Calu3 (cell line): ENCODE measurements at regions not wholly inside any gene's neighbourhood (a gene's known extent, or its start where the extent isn't known, plus 50 kb on each side); places are given as distances from the start of the nearest gene placed in this dataset.

Experiments used
- BruUV-seq: library from RNA; stranded (reverse); fragments of 400-500 nt; replicated peaks from 2 replicates; lab custom pipeline; 2021; lab: Mats Ljungman, UMichigan
- CTCF ChIA-PET: fragments of 300-600 bp; sonication (Branson Sonifier 250); formaldehyde crosslinking; loops from one replicate; lab custom pipeline; 2022; ENCODE audit warnings: antibody characterized with exemption; lab: Charles Lee
- DNase-seq: peaks from one replicate; pipeline ENCODE4 v3.0.0; 2022
- H3K27ac Mint-ChIP-seq: one replicate; pipeline ENCODE4 v1.8.0; 2022; ENCODE audit warnings: mixed read lengths; ENCODE audit not compliant: unreplicated experiment
- H3K27me3 Mint-ChIP-seq: one replicate; pipeline ENCODE4 v1.8.0; 2022; ENCODE audit warnings: mixed read lengths; ENCODE audit not compliant: unreplicated experiment
- H3K36me3 Mint-ChIP-seq: one replicate; pipeline ENCODE4 v1.8.0; 2022; ENCODE audit warnings: mild to moderate bottlenecking, moderate library complexity, mixed read lengths; ENCODE audit not compliant: insufficient read depth, unreplicated experiment
- H3K4me1 Mint-ChIP-seq: one replicate; pipeline ENCODE4 v1.8.0; 2022; ENCODE audit warnings: mild to moderate bottlenecking, low read depth, mixed read lengths; ENCODE audit not compliant: unreplicated experiment
- H3K4me3 Mint-ChIP-seq: one replicate; pipeline ENCODE4 v1.8.0; 2022; ENCODE audit warnings: mild to moderate bottlenecking, low read depth, moderate library complexity, mixed read lengths; ENCODE audit not compliant: unreplicated experiment
- H3K9me3 Mint-ChIP-seq: one replicate; pipeline ENCODE4 v1.8.0; 2022; ENCODE audit warnings: low read depth, mixed read lengths; ENCODE audit not compliant: unreplicated experiment
- CTCF ChIP-seq: fragments of 200-600 bp; IDR thresholded peaks from one replicate; pipeline ENCODE4 v1.8.0; 2022; ENCODE audit warnings: antibody characterized with exemption; ENCODE audit not compliant: unreplicated experiment
- intact Hi-C: fragments of 100-400 bp; cut with micrococcal nuclease; formaldehyde crosslinking; loops from one replicate; pipeline ENCODE4 v1.10.0; 2022; ENCODE audit not compliant: unreplicated experiment

DNA sequence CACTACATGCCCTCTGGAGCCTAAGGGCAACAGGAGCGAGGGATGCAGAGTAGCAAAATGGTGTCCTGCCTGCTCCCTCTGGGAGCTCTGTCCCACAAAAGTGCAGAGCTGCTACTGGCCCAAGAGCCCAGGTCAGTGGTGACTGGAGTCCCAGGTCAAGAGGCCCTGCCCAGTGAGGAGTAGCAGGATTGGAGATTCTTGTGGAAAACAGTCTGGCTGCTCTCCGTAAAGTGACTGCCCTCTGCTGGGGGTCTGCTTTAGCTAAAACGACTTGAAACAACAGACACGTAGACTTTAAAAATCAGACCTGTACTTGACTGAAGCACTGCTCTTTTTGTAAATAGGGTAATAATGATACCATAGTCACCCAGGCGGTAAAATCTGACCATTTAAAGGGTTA lies 917.0 kb downstream of the MAT2B start:
- DNase-seq: peak; percentile 17
- Mint-ChIP-seq H3K9me3 (peaks cover 14% of the 10 kb centered on the region), H3K4me1 (no peaks in the 10 kb centered on the region), H3K36me3 (no peaks in the 10 kb centered on the region), H3K27me3 (no peaks in the 10 kb centered on the region), H3K4me3 (no peak overlapping the region), H3K27ac (no peak overlapping the region)
- intact Hi-C loops: loop anchor here (1.0 kb wide), 1 partner anchor 374 kb away; no protein-coding TSS in a partner anchor
- CTCF ChIA-PET: no interaction called here
- BruUV-seq: no TSS peak
- TF ChIP-seq CTCF: no peak

- CTCF ChIA-PET: no interaction called here
- H3K4me3 Mint-ChIP-seq: no peak overlapping the region
- no TSS peak for BruUV-seq
- no peaks in the 10 kb centered on the region for H3K36me3 Mint-ChIP-seq
- no peak overlapping the region for H3K27ac Mint-ChIP-seq
- DNase-seq: no peak
- intact Hi-C loops: no loop called here
- TF ChIP-seq CTCF: no peak
- H3K27me3 Mint-ChIP-seq: no peaks in the 10 kb centered on the region
- peaks cover 9% of the 10 kb centered on the region for H3K4me1 Mint-ChIP-seq
- H3K9me3 Mint-ChIP-seq: peaks cover 7% of the 10 kb centered on the region
These were observed 926.4 kb downstream of the MAT2B start for GRCh38 chr5:164431634-164432304.

DNA sequence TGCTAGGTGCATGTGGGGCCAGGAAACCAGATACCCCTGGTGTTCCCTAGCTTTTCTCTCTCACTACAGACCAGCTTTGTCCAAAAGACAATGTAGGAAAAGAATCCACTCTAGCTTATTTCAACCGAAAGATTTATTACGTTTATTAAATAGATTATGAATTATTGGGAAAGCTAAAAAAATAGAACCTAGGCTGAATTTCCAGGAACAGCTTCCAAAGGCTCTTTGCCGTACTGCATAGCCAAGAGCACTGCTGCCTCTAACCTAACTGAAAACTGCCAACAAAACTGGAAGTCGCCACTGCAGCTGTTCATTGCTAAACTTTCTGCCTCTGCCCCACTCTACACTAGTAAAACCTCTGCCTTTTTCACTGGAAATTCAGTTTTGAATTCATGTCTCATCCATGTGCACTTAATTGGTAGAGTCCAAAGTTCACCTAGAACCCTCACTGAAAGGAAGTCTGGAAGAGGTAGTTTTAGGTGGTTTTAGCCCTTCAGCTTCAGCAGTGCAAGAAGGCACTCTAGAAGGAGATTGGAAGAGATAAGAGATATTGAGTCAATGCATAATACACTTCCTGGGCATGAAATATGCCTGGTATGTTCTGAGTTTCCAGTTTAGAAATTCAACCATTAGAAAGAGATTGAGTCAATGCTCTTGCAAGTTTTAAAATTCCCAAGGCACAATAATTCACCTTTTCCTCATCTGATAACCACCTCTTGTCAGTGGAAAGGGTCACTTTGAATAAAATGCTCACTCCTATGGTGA lies 927.9 kb downstream of the MAT2B start:
- intact Hi-C loops: no loop called here
- no peaks in the 10 kb centered on the region for H3K27me3 Mint-ChIP-seq
- DNase-seq: no peak
- BruUV-seq: no TSS peak
- CTCF ChIA-PET: no interaction called here
- no peak overlapping the region for H3K27ac Mint-ChIP-seq
- no peak for TF ChIP-seq CTCF
- H3K36me3 Mint-ChIP-seq: no peaks in the 10 kb centered on the region
- H3K9me3 Mint-ChIP-seq: peaks cover 7% of the 10 kb centered on the region
- H3K4me3 Mint-ChIP-seq: no peak overlapping the region
- peaks cover 9% of the 10 kb centered on the region for H3K4me1 Mint-ChIP-seq

DNA sequence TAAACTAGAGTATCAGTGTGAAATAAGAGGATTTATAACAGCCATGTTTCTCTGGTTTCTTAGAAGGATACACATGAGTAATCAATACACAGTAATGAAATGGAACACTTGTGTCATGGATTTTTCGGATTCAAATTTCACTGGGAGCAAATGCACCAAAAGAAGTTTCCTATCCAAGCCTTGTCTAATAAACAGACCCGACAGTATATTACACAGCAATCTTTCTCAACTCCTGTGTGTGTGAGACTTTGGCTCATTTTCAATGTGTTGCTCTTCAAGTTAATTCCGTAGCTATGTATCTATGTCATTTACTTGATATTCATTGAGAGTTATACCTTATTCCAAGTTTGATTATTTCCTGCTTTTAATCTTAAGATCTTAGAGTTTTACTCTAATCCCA lies 930.2 kb downstream of the MAT2B start:
- Mint-ChIP-seq H3K27me3 (no peaks in the 10 kb centered on the region), H3K36me3 (no peaks in the 10 kb centered on the region), H3K4me3 (no peak overlapping the region), H3K27ac (no peak overlapping the region), H3K4me1 (peaks cover 9% of the 10 kb centered on the region), H3K9me3 (peaks cover 5% of the 10 kb centered on the region)
- CTCF ChIA-PET: no interaction called here
- intact Hi-C loops: no loop called here
- BruUV-seq: no TSS peak
- DNase-seq: no peak
- no peak for TF ChIP-seq CTCF
